GM23338 (cell line): ENCODE measurements at regions not wholly inside any gene's neighbourhood (a gene's known extent, or its start where the extent isn't known, plus 50 kb on each side); places are given as distances from the start of the nearest gene placed in this dataset.

Experiments
- ATAC-seq: fragments of 200-7000 bp; cut with Tn5 transposase; 3 replicates; pipeline ENCODE4 v1.9.1; 2020
- DNase-seq: peaks from one replicate; pipeline ENCODE4 v3.0.0-alpha.2; 2015; ENCODE audit warnings: low spot score
- H2AFZ ChIP-seq: fragments of 200-600 bp; sonication (generic); 2 replicates; pipeline ENCODE4 v1.8.0; 2016; ENCODE audit warnings: antibody characterized with exemption, mild to moderate bottlenecking, moderate library complexity
- H3F3A ChIP-seq: fragments of 200-600 bp; sonication (generic); replicated peaks from 2 replicates; pipeline ENCODE4 v1.8.0; 2017; ENCODE audit warnings: antibody characterized with exemption, mixed run types, low read depth
- H3K27ac ChIP-seq: fragments of 200-600 bp; sonication (generic); 2 replicates; pipeline ENCODE4 v1.6.1; 2016; ENCODE audit warnings: low read depth
- H3K27me3 ChIP-seq: fragments of 200-600 bp; sonication (generic); 2 replicates; pipeline ENCODE4 v1.8.0; 2016; ENCODE audit warnings: mild to moderate bottlenecking, mixed run types, moderate library complexity; ENCODE audit not compliant: insufficient read depth
- H3K36me3 ChIP-seq: fragments of 200-600 bp; sonication (generic); 2 replicates; pipeline ENCODE4 v1.8.0; 2016; ENCODE audit warnings: mild to moderate bottlenecking; ENCODE audit not compliant: insufficient read depth
- H3K4me1 ChIP-seq: fragments of 200-600 bp; sonication (generic); 2 replicates; pipeline ENCODE4 v1.8.0; 2016; ENCODE audit warnings: mild to moderate bottlenecking, moderate library complexity; ENCODE audit not compliant: insufficient read depth
- H3K4me2 ChIP-seq: fragments of 200-600 bp; sonication (generic); 2 replicates; pipeline ENCODE4 v1.7.1; 2017; ENCODE audit warnings: mixed run types
- H3K4me3 ChIP-seq: fragments of 200-600 bp; sonication (generic); 2 replicates; pipeline ENCODE4 v1.6.1; 2016; ENCODE audit warnings: mixed run types
- H3K79me2 ChIP-seq: fragments of 200-600 bp; sonication (generic); replicated peaks from 2 replicates; pipeline ENCODE4 v1.8.0; 2017; ENCODE audit warnings: mild to moderate bottlenecking; ENCODE audit not compliant: insufficient read depth
- H3K9me2 ChIP-seq: fragments of 200-600 bp; sonication (generic); 2 replicates; pipeline ENCODE4 v1.8.0; 2017; ENCODE audit not compliant: insufficient read depth
- H4K20me1 ChIP-seq: fragments of 200-600 bp; sonication (generic); replicated peaks from 2 replicates; pipeline ENCODE4 v1.8.0; 2017; ENCODE audit warnings: mild to moderate bottlenecking; ENCODE audit not compliant: insufficient read depth
- H3K27ac Mint-ChIP-seq: 2 replicates; pipeline ENCODE4 v1.8.0; 2020; ENCODE audit warnings: inconsistent platforms, mild to moderate bottlenecking, moderate library complexity, mixed read lengths
- H3K27me3 Mint-ChIP-seq: 3 replicates; pipeline ENCODE4 v1.8.0; 2022; ENCODE audit warnings: low read depth, mild to moderate bottlenecking, moderate library complexity, mixed read lengths, inconsistent platforms; ENCODE audit not compliant: insufficient read depth, poor library complexity
- H3K36me3 Mint-ChIP-seq: 3 replicates; pipeline ENCODE4 v1.8.0; 2021; ENCODE audit warnings: low read depth, mild to moderate bottlenecking, inconsistent platforms, moderate library complexity, mixed read lengths
- H3K4me1 Mint-ChIP-seq: 3 replicates; pipeline ENCODE4 v1.8.0; 2020; ENCODE audit warnings: mild to moderate bottlenecking, inconsistent platforms, mixed read lengths
- H3K4me3 Mint-ChIP-seq: 3 replicates; pipeline ENCODE4 v1.8.0; 2021; ENCODE audit warnings: moderate library complexity, mild to moderate bottlenecking, inconsistent platforms, mixed read lengths
- H3K9me3 Mint-ChIP-seq: 3 replicates; pipeline ENCODE4 v1.8.0; 2020; ENCODE audit warnings: moderate library complexity, mild to moderate bottlenecking, inconsistent platforms, mixed read lengths
- CREB1 ChIP-seq: fragments of 250-450 bp; sonication (Bioruptor Pico); IDR thresholded peaks from 2 replicates; pipeline ENCODE4 v1.5.0; 2020; ENCODE audit warnings: low read depth, mild to moderate bottlenecking, moderate library complexity
- CTCF ChIP-seq, 2 experiments: fragments of 200-600 bp in 1 of 2; sonication (generic) in 1 of 2; conservative IDR thresholded peaks; 2 replicates each; pipeline versions ENCODE4 v1.5.1 to v1.6.1; 2016 to 2017; ENCODE audit warnings: antibody characterized with exemption in 2 of 2, low read depth in 2 of 2, mild to moderate bottlenecking in 2 of 2, moderate library complexity in 1 of 2
- ETS1 ChIP-seq: IDR thresholded peaks from 2 replicates; pipeline ENCODE4 v1.6.1; 2016; ENCODE audit warnings: antibody characterized with exemption
- EZH2 ChIP-seq: fragments of 200-600 bp; sonication (generic); IDR thresholded peaks from one replicate; pipeline ENCODE4 v1.8.0; 2017; ENCODE audit warnings: antibody characterized with exemption, mild to moderate bottlenecking, low read depth; ENCODE audit not compliant: unreplicated experiment
- EZH2phosphoT487 ChIP-seq: fragments of 200-600 bp; sonication (generic); IDR thresholded peaks from one replicate; pipeline ENCODE4 v1.8.1; 2018; ENCODE audit warnings: antibody characterized with exemption; ENCODE audit not compliant: unreplicated experiment
- JUNB ChIP-seq: IDR thresholded peaks from one replicate; pipeline ENCODE4 v1.6.1; 2016; ENCODE audit warnings: antibody characterized with exemption; ENCODE audit not compliant: unreplicated experiment
- NANOG ChIP-seq: IDR thresholded peaks from 2 replicates; pipeline ENCODE4 v1.6.1; 2016; ENCODE audit warnings: antibody characterized with exemption, borderline replicate concordance
- POLR2AphosphoS5 ChIP-seq: IDR thresholded peaks from 2 replicates; pipeline ENCODE4 v1.6.1; 2016; ENCODE audit warnings: antibody characterized with exemption, low read depth
- ZNF331 ChIP-seq: fragments of 250-450 bp; sonication (Bioruptor Pico); IDR thresholded peaks from 2 replicates; pipeline ENCODE4 v1.5.0; 2020; ENCODE audit warnings: low read depth, mild to moderate bottlenecking, moderate library complexity
- ZNF462 ChIP-seq: fragments of 250-450 bp; sonication (Bioruptor Pico); IDR thresholded peaks from 2 replicates; pipeline ENCODE4 v1.5.0; 2020; ENCODE audit warnings: mild to moderate bottlenecking, moderate library complexity

GRCh38 chr2:103155308-103155707 lies 393.5 kb downstream of the TMEM182 start (continued):
- no peak for TF ChIP-seq ZNF331 (CRISPR knock-in tag)
- TF ChIP-seq ZNF462 (CRISPR knock-in tag), result no peak
- TF ChIP-seq POLR2AphosphoS5, result no peak
- no peak for TF ChIP-seq CREB1 (CRISPR knock-in tag)
- no peak for TF ChIP-seq EZH2
- no peak for TF ChIP-seq ETS1
- no peak for TF ChIP-seq JUNB
- no peak for TF ChIP-seq NANOG

- ATAC-seq, result peak; percentile 43
- no peak for DNase-seq
- H3K36me3 Mint-ChIP-seq, result no peaks in the 10 kb centered on the region
Observed at GRCh38 chr2:103159018-103159417, 397.2 kb downstream of the TMEM182 start.

More at GRCh38 chr2:103159018-103159417, 397.2 kb downstream of the TMEM182 start:
- H3F3A ChIP-seq, result no peaks in the 10 kb centered on the region
- no peak overlapping the region for H3K4me3 ChIP-seq
- no peak overlapping the region for H3K4me2 ChIP-seq
- Mint-ChIP-seq H3K27ac (no peak overlapping the region), H3K27me3 (no peaks in the 10 kb centered on the region), H3K4me3 (no peak overlapping the region), H3K4me1 (peaks cover 12% of the 10 kb centered on the region; the same call in 2 of the 3 replicates), H3K9me3 (no peaks in the 10 kb centered on the region)
- no peaks in the 10 kb centered on the region for H3K9me2 ChIP-seq
- H2AFZ ChIP-seq, result no peak overlapping the region
- no peak for TF ChIP-seq EZH2phosphoT487
- TF ChIP-seq CTCF (conservative IDR thresholded peaks at IDR 0.05; ENCODE audit: low read depth in 2 of 2), result peak; percentile 22 to 64
- H3K27me3 ChIP-seq, result no peaks in the 10 kb centered on the region
- H3K79me2 ChIP-seq, result no peaks in the 10 kb centered on the region
- no peaks in the 10 kb centered on the region for H4K20me1 ChIP-seq
- no peak overlapping the region for H3K27ac ChIP-seq
- H3K36me3 ChIP-seq, result no peaks in the 10 kb centered on the region
- no peaks in the 10 kb centered on the region for H3K4me1 ChIP-seq
